IMR-90 (cell line): ENCODE measurements at regions not wholly inside any gene's neighbourhood (a gene's known extent, or its start where the extent isn't known, plus 50 kb on each side); places are given as distances from the start of the nearest gene placed in this dataset.

Experiments
- BHLHE40 ChIP-seq: fragments of 150-350 bp; IDR thresholded peaks from 2 replicates; pipeline ENCODE4 v1.6.1; 2016; ENCODE audit warnings: mild to moderate bottlenecking, low read depth, low read length
- CEBPB ChIP-seq: IDR thresholded peaks from 2 replicates; pipeline ENCODE4 v1.6.1; 2012; ENCODE audit warnings: low read depth, low read length, improper control_type of control experiment
- CHD1 ChIP-seq: IDR thresholded peaks from 2 replicates; pipeline ENCODE4 v1.6.1; 2012; ENCODE audit warnings: low read depth, low read length, improper control_type of control experiment
- FOS ChIP-seq: fragments of 150-350 bp; IDR thresholded peaks from 2 replicates; pipeline ENCODE4 v1.6.1; 2016; ENCODE audit warnings: low read depth, low read length
- MAFK ChIP-seq: IDR thresholded peaks from 2 replicates; pipeline ENCODE4 v1.6.1; 2012; ENCODE audit warnings: low read depth, low read length, improper control_type of control experiment
- MAZ ChIP-seq: IDR thresholded peaks from 2 replicates; pipeline ENCODE4 v1.6.1; 2012; ENCODE audit warnings: low read depth, mild to moderate bottlenecking, low read length, improper control_type of control experiment, moderate library complexity, borderline replicate concordance
- MXI1 ChIP-seq: IDR thresholded peaks from 2 replicates; pipeline ENCODE4 v1.6.1; 2012; ENCODE audit warnings: low read depth, mild to moderate bottlenecking, low read length, moderate library complexity, borderline replicate concordance
- POLR2A ChIP-seq: IDR thresholded peaks from 2 replicates; pipeline ENCODE4 v1.6.1; 2012; ENCODE audit warnings: mild to moderate bottlenecking, low read depth, low read length
- RAD21 ChIP-seq: IDR thresholded peaks from 2 replicates; pipeline ENCODE4 v1.6.1; 2012; ENCODE audit warnings: low read length, improper control_type of control experiment
- RCOR1 ChIP-seq: IDR thresholded peaks from 2 replicates; pipeline ENCODE4 v1.6.1; 2012; ENCODE audit warnings: mild to moderate bottlenecking, low read length, improper control_type of control experiment; ENCODE audit not compliant: insufficient replicate concordance
- RFX5 ChIP-seq: IDR thresholded peaks from 2 replicates; pipeline ENCODE4 v1.8.0; 2012; ENCODE audit warnings: low read depth, mild to moderate bottlenecking, low read length, moderate library complexity
- SMC3 ChIP-seq: fragments of 150-350 bp; IDR thresholded peaks from 2 replicates; pipeline ENCODE4 v1.6.1; 2016; ENCODE audit warnings: low read depth, mild to moderate bottlenecking, antibody characterized with exemption, low read length, moderate library complexity
- TF ChIP-seq, protein P1 (sequence below): conservative IDR thresholded peaks from 2 replicates; pipeline ENCODE4 v1.5.1; 2012; ENCODE audit warnings: mild to moderate bottlenecking, low read depth, low read length, improper control_type of control experiment
- TF ChIP-seq, protein P2 (sequence below): fragments of 150-350 bp; IDR thresholded peaks from 2 replicates; pipeline ENCODE4 v1.6.1; 2017; ENCODE audit warnings: mild to moderate bottlenecking, antibody characterized with exemption, low read length, low read depth

DNA sequence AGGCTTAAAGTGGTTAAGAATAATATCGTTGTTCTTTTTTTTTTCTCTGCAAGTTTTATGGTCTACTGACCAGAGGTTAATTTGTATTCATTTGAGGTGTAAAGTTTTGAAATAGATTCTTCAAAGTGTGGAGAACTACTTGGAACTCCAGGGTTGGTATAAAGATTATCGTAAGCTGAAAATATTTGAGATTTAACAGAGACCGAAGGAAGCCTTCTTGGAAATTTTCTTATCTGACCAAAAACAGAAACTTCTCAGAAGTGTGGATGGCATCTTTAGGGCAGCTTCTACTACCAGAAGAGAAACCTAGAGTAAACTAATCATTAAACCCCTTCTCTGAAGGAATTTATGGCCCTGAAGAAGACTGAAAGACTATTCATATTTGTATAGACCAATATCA is 206.8 kb upstream of the MON1B start:
- TF ChIP-seq, protein P1, sequence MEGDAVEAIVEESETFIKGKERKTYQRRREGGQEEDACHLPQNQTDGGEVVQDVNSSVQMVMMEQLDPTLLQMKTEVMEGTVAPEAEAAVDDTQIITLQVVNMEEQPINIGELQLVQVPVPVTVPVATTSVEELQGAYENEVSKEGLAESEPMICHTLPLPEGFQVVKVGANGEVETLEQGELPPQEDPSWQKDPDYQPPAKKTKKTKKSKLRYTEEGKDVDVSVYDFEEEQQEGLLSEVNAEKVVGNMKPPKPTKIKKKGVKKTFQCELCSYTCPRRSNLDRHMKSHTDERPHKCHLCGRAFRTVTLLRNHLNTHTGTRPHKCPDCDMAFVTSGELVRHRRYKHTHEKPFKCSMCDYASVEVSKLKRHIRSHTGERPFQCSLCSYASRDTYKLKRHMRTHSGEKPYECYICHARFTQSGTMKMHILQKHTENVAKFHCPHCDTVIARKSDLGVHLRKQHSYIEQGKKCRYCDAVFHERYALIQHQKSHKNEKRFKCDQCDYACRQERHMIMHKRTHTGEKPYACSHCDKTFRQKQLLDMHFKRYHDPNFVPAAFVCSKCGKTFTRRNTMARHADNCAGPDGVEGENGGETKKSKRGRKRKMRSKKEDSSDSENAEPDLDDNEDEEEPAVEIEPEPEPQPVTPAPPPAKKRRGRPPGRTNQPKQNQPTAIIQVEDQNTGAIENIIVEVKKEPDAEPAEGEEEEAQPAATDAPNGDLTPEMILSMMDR = no peak
- TF ChIP-seq RAD21 = no peak
- TF ChIP-seq CEBPB = no peak
- no peak for TF ChIP-seq POLR2A
- no peak for TF ChIP-seq MAZ
- TF ChIP-seq, protein P2, sequence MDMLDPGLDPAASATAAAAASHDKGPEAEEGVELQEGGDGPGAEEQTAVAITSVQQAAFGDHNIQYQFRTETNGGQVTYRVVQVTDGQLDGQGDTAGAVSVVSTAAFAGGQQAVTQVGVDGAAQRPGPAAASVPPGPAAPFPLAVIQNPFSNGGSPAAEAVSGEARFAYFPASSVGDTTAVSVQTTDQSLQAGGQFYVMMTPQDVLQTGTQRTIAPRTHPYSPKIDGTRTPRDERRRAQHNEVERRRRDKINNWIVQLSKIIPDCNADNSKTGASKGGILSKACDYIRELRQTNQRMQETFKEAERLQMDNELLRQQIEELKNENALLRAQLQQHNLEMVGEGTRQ = no peak
- no peak for TF ChIP-seq RFX5
- TF ChIP-seq BHLHE40 = no peak
- TF ChIP-seq MAFK = no peak
- TF ChIP-seq SMC3 = no peak
- no peak for TF ChIP-seq MXI1
- no peak for TF ChIP-seq FOS
- no peak for TF ChIP-seq RCOR1
- no peak for TF ChIP-seq CHD1
